Endothelial cell of umbilical vein (primary cell): ENCODE measurements at regions not wholly inside any gene's neighbourhood (a gene's known extent, or its start where the extent isn't known, plus 50 kb on each side); places are given as distances from the start of the nearest gene placed in this dataset.

Source experiments
- BruUV-seq: library from RNA; stranded (reverse); fragments of 400-500 nt; replicated peaks from 2 replicates; lab custom pipeline; 2021; lab: Mats Ljungman, UMichigan
- CTCF ChIA-PET: fragments of 300-600, 350-600 bp; sonication (Branson Sonifier 250); formaldehyde crosslinking; loops from one replicate; lab custom pipeline; 2021; ENCODE audit warnings: antibody characterized with exemption, inconsistent platforms; lab: Charles Lee
- POLR2A ChIA-PET: fragments of 300-600, 350-600 bp; sonication (Branson Sonifier 250); formaldehyde crosslinking; loops from one replicate; lab custom pipeline; 2021; ENCODE audit warnings: antibody characterized with exemption, inconsistent platforms; lab: Charles Lee
- DNase-seq: peaks from one replicate; pipeline ENCODE4 v3.0.0-alpha.2; 2011; ENCODE audit warnings: low read depth, low spot score
- FAIRE-seq: peaks from 2 replicates; lab custom pipeline; 2011; peaks lifted over from hg19 to GRCh38; lab: Jason Lieb, UNC
- H2AFZ ChIP-seq: 2 replicates; pipeline ENCODE4 v1.6.0; 2012; ENCODE audit warnings: low read depth, low read length, control low read depth, inconsistent platforms
- H3K27ac ChIP-seq: 2 replicates; pipeline ENCODE4 v1.5.1; 2011; ENCODE audit warnings: low read depth, mild to moderate bottlenecking, control low read depth, low read length, moderate library complexity; ENCODE audit not compliant: insufficient read depth
- H3K27me3 ChIP-seq, 2 experiments: 2 replicates each; pipeline versions ENCODE4 v1.6.0 to v1.6.1; 2011; ENCODE audit warnings: low read length in 2 of 2, mixed read lengths in 1 of 2; ENCODE audit not compliant: control insufficient read depth in 2 of 2, insufficient read depth in 2 of 2
- H3K36me3 ChIP-seq, 2 experiments: 2 replicates in 1 of 2; 3 replicates in 1 of 2; pipeline ENCODE4 v1.5.1; 2011; ENCODE audit warnings: low read length in 2 of 2, mild to moderate bottlenecking in 1 of 2, moderate library complexity in 1 of 2; ENCODE audit not compliant: control insufficient read depth in 2 of 2, insufficient read depth in 2 of 2; ENCODE audit errors: extremely low read depth in 1 of 2
- H3K4me1 ChIP-seq: 3 replicates; pipeline ENCODE4 v1.5.1; 2011; ENCODE audit warnings: mild to moderate bottlenecking, low read length; ENCODE audit not compliant: control insufficient read depth, insufficient read depth; ENCODE audit errors: extremely low read depth
- H3K4me2 ChIP-seq: 2 replicates; pipeline ENCODE4 v1.6.1; 2011; ENCODE audit warnings: low read length, control low read depth, mixed read lengths; ENCODE audit not compliant: insufficient read depth
- H3K4me3 ChIP-seq, 3 experiments: fragments of 200-600 bp in 1 of 3; sonication (generic), shearing (Covaris generic) in 1 of 3; replicated peaks in 1 of 3; 2 replicates each; pipeline ENCODE4 v1.5.1; 2011 to 2016; ENCODE audit warnings: control low read depth in 3 of 3, low read length in 3 of 3, mild to moderate bottlenecking in 2 of 3, inconsistent platforms in 1 of 3, low read depth in 1 of 3, moderate library complexity in 1 of 3; ENCODE audit not compliant: insufficient read depth in 1 of 3
- H3K79me2 ChIP-seq: 2 replicates; pipeline ENCODE4 v1.6.0; 2012; ENCODE audit warnings: low read length, inconsistent platforms; ENCODE audit not compliant: control insufficient read depth, insufficient read depth
- H3K9ac ChIP-seq: replicated peaks from 2 replicates; pipeline ENCODE3; 2011; ENCODE audit warnings: low read length, control low read depth; ENCODE audit not compliant: insufficient read depth; ENCODE audit errors: extremely low read depth
- H3K9me1 ChIP-seq: replicated peaks from 3 replicates; pipeline ENCODE4 v1.6.0; 2011; ENCODE audit warnings: mild to moderate bottlenecking, low read length; ENCODE audit not compliant: control insufficient read depth, insufficient read depth; ENCODE audit errors: extremely low read depth
- H3K9me3 ChIP-seq: replicated peaks from 2 replicates; pipeline ENCODE4 v1.5.1; 2012; ENCODE audit warnings: low read length, inconsistent platforms; ENCODE audit not compliant: control insufficient read depth, insufficient read depth
- H4K20me1 ChIP-seq: replicated peaks from 2 replicates; pipeline ENCODE3; 2011; ENCODE audit warnings: mild to moderate bottlenecking, low read length; ENCODE audit not compliant: control insufficient read depth, insufficient read depth; ENCODE audit errors: extremely low read depth
- EZH2 ChIP-seq: IDR thresholded peaks from 2 replicates; pipeline ENCODE4 v1.6.1; 2012; ENCODE audit warnings: borderline replicate concordance, low read depth, mild to moderate bottlenecking, moderate library complexity, low read length, inconsistent platforms; ENCODE audit not compliant: severe bottlenecking
- FOS ChIP-seq: IDR thresholded peaks from 2 replicates; pipeline ENCODE4 v1.6.1; 2011; ENCODE audit warnings: mild to moderate bottlenecking, low read length, moderate library complexity, borderline replicate concordance; ENCODE audit not compliant: insufficient read depth
- GATA2 ChIP-seq: IDR thresholded peaks from 2 replicates; pipeline ENCODE4 v1.7.0; 2011; ENCODE audit warnings: low read depth, mild to moderate bottlenecking, moderate library complexity, mixed read lengths, low read length; ENCODE audit not compliant: insufficient read length, insufficient read depth
- JUN ChIP-seq: IDR thresholded peaks from 2 replicates; pipeline ENCODE4 v1.6.1; 2011; ENCODE audit warnings: borderline replicate concordance, low read depth; ENCODE audit not compliant: insufficient read length, insufficient read depth
- MYC ChIP-seq: IDR thresholded peaks from one replicate; pipeline ENCODE4 v1.6.1; 2011; ENCODE audit warnings: mild to moderate bottlenecking, low read depth, low read length
- POLR2A ChIP-seq: IDR thresholded peaks from 2 replicates; pipeline ENCODE4 v1.6.1; 2012; ENCODE audit warnings: low read depth, mild to moderate bottlenecking, control low read depth, low read length
- POLR2AphosphoS5 ChIP-seq: IDR thresholded peaks from 2 replicates; pipeline ENCODE4 v1.6.1; 2012; ENCODE audit warnings: low read depth, mild to moderate bottlenecking, control low read depth, low read length, moderate library complexity; ENCODE audit not compliant: insufficient read depth
- dilution Hi-C: fragments of 300-500 bp; cut with MboI; formaldehyde crosslinking; loops from one replicate; pipeline ENCODE4 v1.15.0; 2019; ENCODE audit warnings: low sequenced_read_pairs; ENCODE audit not compliant: extremely low pct_ligation_motif_present
- intact Hi-C: fragments of 100-400 bp; cut with micrococcal nuclease; formaldehyde crosslinking; loops from one replicate; pipeline ENCODE4 v1.10.0; 2022
- TF ChIP-seq, protein P1 (sequence below), 2 donors: IDR thresholded peaks; 1 replicate in 1 of 2; 2 replicates in 1 of 2; pipeline ENCODE4 v1.5.1; 2011; ENCODE audit warnings: low read length in 2 of 2, mild to moderate bottlenecking in 2 of 2, moderate library complexity in 2 of 2, control low read depth in 1 of 2, inconsistent platforms in 1 of 2, low read depth in 1 of 2; ENCODE audit not compliant: insufficient read depth in 1 of 2; ENCODE audit errors: extremely low read depth in 1 of 2
- TF ChIP-seq, protein P2 (sequence below): IDR thresholded peaks from 2 replicates; pipeline ENCODE4 v1.6.1; 2011; ENCODE audit not compliant: insufficient read depth, insufficient read length

DNA sequence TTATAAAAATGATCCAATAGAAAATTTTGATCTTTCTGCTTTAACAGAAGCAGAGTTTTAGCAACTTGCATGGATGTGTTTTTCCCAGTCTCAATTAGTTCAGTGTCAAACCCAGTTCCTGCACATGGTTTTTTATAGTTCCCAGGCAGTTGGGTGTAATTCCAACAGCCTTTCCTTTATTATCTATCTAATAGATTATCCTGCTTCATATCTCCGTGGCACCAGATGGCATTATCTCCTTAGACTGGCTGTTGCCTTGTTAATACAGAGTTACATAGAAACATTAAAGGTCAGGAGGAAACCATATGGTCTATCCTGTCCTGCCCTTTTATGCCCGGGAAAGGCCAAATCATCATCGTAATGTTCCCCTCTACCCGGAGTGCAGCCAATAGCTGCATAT, 400.9 kb upstream of the SMIM21 start:
- Histone ChIP-seq H2AFZ (no peak overlapping the region), H3K4me2 (no peak overlapping the region), H3K9ac (no peak overlapping the region), H3K4me1 (no peaks in the 10 kb centered on the region), H3K79me2 (no peaks in the 10 kb centered on the region), H3K27me3 (no peaks in the 10 kb centered on the region), H3K9me1 (no peaks in the 10 kb centered on the region), H3K9me3 (peaks cover 5% of the 10 kb centered on the region), H3K27ac (no peak overlapping the region), H3K4me3 (no peak overlapping the region), H3K36me3 (no peaks in the 10 kb centered on the region), H4K20me1 (no peaks in the 10 kb centered on the region)
- DNase-seq = no peak
- CTCF ChIA-PET = no interaction called here
- no peak for FAIRE-seq
- POLR2A ChIA-PET = no interaction called here
- intact Hi-C loops (no loop called here), dilution Hi-C loops (no loop called here)
- BruUV-seq = no TSS peak
- TF ChIP-seq, protein P1, sequence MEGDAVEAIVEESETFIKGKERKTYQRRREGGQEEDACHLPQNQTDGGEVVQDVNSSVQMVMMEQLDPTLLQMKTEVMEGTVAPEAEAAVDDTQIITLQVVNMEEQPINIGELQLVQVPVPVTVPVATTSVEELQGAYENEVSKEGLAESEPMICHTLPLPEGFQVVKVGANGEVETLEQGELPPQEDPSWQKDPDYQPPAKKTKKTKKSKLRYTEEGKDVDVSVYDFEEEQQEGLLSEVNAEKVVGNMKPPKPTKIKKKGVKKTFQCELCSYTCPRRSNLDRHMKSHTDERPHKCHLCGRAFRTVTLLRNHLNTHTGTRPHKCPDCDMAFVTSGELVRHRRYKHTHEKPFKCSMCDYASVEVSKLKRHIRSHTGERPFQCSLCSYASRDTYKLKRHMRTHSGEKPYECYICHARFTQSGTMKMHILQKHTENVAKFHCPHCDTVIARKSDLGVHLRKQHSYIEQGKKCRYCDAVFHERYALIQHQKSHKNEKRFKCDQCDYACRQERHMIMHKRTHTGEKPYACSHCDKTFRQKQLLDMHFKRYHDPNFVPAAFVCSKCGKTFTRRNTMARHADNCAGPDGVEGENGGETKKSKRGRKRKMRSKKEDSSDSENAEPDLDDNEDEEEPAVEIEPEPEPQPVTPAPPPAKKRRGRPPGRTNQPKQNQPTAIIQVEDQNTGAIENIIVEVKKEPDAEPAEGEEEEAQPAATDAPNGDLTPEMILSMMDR (IDR thresholded peaks at IDR 0.05; ENCODE audit: extremely low read depth in 1 of 2, insufficient read depth in 1 of 2, low read depth in 1 of 2, low read length in 2 of 2) = no peak
- no peak for TF ChIP-seq JUN
- TF ChIP-seq POLR2AphosphoS5 = no peak
- no peak for TF ChIP-seq POLR2A
- TF ChIP-seq MYC = no peak
- TF ChIP-seq FOS = no peak
- TF ChIP-seq EZH2 = no peak
- no peak for TF ChIP-seq GATA2
- TF ChIP-seq, protein P2, sequence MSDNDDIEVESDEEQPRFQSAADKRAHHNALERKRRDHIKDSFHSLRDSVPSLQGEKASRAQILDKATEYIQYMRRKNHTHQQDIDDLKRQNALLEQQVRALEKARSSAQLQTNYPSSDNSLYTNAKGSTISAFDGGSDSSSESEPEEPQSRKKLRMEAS = no peak
